HL-60/S4 treated with phorbol 12-myristate 13-acetate at 8.2 ng/mL for 4 days and 3 days (cell line): ENCODE measurements at regions not wholly inside any gene's neighbourhood (a gene's known extent, or its start where the extent isn't known, plus 50 kb on each side); places are given as distances from the start of the nearest gene placed in this dataset.
"Not testable (repeated sequence)": the region's sequence is repeated elsewhere in the genome, so short reads cannot be mapped to it uniquely, and the experiment has no call there.

Experiments
- in situ Hi-C: fragments of 300-500 bp; cut with MboI; formaldehyde crosslinking; loops from 2 replicates; pipeline ENCODE4 v1.15.0; 2022; ENCODE audit warnings: low sequenced_read_pairs

DNA sequence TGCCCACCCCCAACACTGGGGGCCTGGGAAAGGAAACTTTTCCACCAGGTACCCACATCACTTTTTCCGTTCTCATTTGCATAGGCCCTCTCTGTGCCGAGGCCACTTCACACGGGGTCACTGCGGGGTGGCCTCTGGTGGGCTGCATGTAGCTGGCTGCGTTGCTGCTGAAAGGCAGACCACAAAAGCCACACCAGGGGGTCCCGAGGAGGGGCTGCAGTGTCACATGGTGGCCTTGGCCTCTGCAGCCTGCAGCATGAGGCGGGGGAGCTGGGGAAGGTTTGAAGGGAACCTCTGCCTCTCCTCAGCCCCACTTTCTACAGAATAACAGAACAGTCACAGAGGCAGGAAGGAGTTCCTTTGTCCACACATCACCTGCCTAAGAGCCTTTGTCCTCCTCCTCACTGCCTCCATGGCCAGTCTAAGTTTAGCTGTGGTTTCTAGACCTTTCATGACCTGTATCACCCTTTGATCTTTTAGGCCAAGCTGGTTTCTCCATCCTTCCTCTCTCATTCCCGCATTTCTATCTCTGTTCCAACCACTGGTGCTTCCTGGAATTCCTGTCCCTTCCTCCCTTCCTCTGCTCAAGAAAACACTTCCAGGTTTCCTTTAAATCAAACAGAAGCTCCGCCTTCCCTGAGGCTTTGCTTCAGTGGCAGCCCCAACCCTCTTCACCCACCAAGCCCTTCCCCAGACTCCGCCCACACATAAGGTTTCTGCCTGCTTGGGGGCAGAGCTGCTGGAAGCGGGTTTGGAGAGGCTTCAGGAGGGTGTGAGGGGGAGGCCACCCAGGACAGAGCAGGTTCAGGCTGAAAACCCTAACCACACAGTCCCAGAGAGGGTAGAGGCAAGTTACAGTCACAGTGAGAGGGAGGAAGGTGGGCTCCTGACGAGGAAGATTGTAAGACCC lies 150.7 kb upstream of the TLE3 start:
- in situ Hi-C loops = no loop called here

- in situ Hi-C loops = no loop called here
Observed at GRCh38 chr15:70247281-70247680, 149.6 kb upstream of the TLE3 start.

DNA sequence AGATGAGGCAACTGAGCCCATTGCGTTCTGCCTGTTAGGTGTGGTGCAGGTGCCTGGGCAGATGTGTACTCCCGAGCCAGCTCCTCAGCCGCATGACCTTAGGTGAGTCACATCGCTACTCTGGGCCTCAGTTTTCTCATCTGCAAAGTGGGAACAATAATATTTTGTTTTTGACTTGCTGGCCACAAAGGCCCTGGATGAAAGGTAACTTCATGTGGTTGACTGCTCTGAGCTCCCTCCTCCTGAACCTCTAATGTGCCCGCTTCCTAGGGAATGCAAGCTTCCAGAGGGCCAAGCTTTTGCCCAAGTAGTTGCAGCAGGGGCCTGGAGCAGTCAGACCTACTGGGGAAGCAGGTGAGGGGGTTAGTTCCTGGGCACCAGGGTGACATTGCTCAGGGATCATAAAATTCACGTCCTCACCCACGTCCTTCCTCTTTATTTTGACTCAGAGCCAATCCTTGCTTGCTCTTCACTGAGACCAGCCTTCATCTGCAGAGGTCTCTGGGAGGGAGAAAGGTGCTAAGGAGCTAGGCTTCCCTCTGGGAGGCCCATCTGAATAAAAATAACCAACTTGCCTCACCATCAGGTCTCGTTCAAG lies 149.0 kb upstream of the TLE3 start:
- in situ Hi-C loops = no loop called here

DNA sequence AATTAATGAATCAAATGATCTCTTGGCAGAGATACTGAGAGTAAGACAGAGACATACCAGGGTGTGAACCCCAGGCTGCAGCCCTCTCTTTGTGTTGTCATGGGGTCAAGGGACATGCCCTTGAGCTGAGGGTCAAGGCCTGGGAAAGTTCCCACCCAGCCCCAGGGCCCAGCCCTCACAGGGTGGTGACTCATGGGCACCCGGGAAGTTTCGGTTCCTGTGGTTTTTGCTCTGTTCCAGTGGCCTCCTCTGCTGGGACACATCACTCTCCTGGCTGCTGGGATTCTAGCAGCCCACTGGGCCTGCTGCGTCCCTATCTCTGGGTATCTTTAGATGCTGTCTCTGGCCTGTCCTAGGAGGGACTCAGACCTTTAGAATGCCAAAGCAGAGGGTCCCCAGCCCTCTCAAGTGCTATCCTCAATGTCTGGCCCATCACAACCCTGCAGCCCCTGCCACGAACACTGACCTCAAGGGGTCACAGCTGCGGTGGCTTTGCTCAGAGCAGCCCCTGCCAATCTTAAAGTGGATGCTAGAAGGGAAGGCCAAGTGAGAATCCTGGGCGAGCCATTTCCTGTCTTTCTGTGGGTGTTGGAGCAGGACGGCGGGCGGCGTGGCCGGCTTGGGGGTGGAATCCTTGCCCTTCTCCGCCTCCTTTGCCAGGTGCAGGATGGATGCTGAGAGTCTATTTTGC lies 148.4 kb upstream of the TLE3 start:
- in situ Hi-C loops = no loop called here

- in situ Hi-C loops = no loop called here
Observed at GRCh38 chr15:70244978-70245542, 147.3 kb upstream of the TLE3 start.

DNA sequence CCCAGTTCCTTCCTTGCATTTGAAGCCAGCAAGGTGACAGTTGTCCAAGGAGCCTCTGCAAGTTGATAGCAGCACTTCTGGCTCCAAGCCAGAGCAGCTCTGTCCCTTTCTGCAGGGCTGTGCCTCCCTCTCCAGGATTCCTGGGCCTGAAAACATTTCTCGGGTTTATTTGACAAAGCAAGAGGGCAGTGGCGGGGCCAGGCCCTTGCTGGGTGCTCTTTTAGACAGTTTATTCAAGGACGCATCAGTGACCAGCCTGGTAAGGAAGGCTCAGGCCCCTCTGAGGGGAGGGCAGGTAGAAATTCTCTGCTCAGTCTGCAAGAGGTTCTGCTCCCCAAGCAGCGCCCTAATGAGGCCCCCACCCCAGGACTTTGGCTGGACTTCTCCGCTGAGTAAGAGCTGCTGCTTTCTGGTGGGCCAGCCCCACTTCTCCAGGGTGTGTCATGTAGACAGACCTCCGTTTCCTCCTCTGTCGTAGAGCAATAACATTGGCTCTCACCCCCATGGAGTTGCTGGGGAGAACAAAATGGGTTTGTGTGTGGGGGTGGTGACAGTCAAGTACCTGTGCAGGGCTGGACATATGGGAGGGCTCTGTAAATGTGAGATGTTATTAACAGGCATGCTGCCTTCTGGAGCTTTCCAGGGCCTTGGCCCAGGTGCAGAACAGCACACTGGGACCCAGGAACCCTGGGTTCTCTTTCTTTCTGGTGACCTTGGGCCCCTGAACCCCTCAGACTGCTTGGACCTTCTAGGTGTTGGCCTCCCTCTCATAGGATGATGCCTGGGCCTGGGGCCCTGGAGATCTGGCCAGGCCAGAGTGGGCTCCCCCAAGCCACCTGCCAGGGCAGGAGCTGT lies 146.2 kb upstream of the TLE3 start:
- in situ Hi-C loops = no loop called here

- in situ Hi-C loops = no loop called here
Observed at GRCh38 chr15:70242951-70243685, 145.4 kb upstream of the TLE3 start.

- in situ Hi-C loops = no loop called here
Observed at GRCh38 chr15:70241561-70242320, 144.0 kb upstream of the TLE3 start.

- in situ Hi-C loops = no loop called here
Observed at GRCh38 chr15:70240820-70241430, 143.2 kb upstream of the TLE3 start.

GRCh38 chr15:70240082-70240481 lies 142.4 kb upstream of the TLE3 start:
- in situ Hi-C loops = no loop called here

DNA sequence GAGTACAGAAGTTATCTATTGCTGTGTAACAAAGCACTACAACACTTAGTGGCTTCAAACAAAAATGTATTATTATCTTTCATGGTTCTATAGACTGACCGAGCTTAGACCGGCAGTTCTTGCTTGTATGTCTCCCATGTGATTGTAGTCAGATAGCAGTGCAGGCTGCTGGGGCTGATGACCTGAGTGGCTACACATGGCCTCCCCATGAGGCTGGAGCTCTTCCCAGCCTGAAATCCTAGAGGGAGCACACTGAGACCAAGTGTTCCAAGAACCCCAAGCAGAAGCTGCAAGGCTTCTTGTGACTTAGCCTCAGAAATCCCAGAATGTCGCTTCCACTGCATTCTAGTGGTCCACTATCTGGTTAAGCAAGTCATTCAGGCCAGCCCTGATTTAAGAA lies 141.2 kb upstream of the TLE3 start:
- in situ Hi-C loops = no loop called here

DNA sequence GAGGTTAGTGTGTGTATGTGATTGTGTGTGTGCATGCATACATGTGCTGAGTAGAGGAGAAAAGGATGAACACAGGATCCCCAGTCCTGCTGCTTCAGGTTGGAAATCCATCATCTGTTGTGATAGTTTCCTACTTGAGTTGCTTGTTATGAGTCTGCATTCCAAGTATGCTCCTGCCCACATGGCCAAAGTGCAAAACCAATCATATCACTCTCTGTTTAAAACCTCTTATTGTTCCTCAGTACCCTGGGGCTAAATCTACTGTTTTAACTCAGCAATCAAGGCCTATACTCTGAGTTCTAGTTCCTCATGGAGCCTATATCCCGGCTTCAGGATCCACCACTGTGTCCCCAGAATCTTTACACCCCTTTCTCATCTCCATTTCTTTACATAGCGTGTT lies 139.9 kb upstream of the TLE3 start:
- in situ Hi-C loops = no loop called here

DNA sequence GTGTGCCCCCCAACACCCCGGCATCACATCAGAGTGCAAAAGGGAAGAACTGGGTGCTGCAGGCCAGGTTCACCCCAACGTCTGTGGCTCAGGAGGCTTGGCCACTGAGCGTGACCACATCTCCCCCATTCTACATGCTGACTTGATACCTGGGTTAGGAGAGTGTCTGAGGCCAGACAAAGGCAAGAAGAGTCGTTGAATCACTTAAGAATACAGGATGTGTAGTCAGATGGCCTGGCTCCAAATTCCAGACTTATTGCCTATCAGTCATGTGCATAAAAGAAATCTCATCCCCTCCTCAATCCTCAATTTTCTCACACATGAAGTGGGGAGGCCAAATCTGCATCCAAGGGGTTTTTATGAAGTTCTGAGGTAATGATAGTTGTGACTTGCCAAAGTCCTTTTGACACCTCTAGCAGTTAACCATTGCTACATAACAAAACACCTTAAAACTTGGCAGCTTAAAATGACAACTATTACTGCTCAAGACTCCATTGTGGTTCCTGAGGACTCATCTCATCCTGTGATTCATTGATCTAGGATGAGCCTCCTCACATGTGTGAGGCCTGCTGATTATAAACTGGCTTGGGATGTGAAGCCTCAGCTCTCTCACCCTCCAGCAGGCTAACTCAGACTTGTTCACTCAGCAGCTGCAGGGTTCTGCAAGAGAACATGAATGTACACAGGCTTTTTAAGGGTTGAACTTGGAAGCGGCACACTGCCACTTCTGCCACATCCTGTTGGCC lies 138.8 kb upstream of the TLE3 start:
- in situ Hi-C loops = no loop called here

DNA sequence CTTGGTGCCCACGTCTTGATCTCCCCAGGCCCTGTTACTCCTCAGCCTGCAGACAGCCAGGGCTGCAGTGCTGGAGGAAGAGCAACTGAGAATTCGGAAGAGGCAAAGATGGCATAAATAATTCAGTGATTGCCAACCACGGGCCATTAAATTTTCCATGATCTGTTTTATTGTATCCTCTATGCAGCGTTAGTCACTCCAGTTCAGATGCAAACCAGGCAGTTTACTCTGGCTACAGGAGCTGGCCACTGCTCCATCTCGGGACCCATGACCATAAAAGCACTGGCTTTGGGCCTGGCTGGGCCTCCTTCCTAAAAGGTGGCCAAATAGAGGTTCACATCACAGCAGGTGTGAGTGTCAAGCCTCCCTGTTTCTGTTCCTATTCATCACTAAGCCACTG lies 137.6 kb upstream of the TLE3 start:
- in situ Hi-C loops = no loop called here

- in situ Hi-C loops = no loop called here
Observed at GRCh38 chr15:70234256-70234905, 136.7 kb upstream of the TLE3 start.

DNA sequence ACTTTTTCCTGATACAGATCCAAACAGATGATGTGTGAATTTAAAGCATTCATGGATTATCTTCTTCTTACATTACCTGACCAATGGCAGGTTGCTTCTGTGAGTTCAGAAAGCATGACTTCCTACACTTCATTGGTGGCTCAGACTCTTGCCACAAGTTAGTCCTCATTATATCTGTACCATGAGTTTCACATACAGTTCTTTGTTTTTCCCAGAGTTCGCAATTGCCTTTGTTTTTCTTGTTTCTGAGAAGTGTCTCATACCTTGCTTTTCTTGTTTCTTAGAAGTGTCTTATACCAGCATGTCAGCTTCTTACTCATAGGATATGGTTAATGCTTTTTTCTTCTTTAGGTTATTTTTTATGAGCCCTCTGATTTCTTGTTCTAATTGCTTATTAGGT lies 133.8 kb upstream of the TLE3 start:
- in situ Hi-C loops = no loop called here

GRCh38 chr15:70227918-70228317 lies 130.2 kb upstream of the TLE3 start:
- in situ Hi-C loops = not testable (repeated sequence)

DNA sequence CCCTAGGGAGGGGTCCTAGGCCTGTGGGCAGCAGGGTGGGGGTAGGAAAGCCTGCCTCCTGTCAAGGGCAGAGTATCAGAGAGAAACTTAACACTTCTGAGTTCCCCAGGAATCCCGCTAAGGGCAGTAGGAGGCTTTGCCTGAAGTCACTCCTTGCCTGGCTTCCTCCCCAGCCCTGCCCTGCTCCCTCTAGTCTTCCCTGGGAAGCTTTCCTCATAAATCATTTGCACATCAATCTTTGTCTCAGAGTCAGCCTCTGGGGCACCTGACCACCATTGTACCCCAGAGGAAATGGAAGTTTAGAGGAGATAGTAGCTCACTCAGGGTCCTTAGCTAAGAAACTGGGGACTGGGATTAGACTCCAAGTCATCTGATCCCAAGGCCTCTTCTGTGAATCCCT lies 129.4 kb upstream of the TLE3 start:
- in situ Hi-C loops = no loop called here
